Middle frontal gyrus (tissue), 1 donor: ENCODE measurements at regions not wholly inside any gene's neighbourhood (a gene's known extent, or its start where the extent isn't known, plus 50 kb on each side); places are given as distances from the start of the nearest gene placed in this dataset.

ENCODE experiments used
- DNase-seq: peaks from one replicate; pipeline ENCODE4 v3.0.0-alpha.2; 2015; ENCODE audit warnings: low spot score; ENCODE audit errors: extremely low spot score

DNA sequence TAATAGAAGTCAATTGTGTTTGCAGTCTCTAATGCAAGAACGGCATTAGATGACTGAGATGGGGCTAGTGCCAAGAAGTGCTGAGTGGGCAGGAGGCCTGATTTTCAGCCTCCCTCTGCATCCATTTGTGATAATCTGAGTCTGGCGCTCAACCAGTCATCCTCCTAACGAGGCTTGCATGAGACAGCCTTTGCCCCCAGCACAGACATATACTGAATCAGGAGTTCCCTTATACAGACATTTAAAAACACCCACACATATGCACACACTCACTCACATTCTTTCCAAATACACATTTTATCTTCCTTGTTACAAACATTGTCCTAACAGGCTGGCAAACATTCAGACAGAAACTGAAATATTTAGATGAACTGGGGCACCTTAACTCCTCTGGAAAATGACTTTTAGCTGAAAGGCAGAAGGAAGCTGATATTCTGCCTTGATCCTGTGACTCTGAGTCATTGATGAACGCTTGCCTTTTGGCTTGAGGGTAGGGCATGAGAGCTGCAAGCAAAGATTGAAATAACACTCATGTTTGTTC, 562.3 kb downstream of the DHX35 start:
- DNase-seq, result no peak

DNA sequence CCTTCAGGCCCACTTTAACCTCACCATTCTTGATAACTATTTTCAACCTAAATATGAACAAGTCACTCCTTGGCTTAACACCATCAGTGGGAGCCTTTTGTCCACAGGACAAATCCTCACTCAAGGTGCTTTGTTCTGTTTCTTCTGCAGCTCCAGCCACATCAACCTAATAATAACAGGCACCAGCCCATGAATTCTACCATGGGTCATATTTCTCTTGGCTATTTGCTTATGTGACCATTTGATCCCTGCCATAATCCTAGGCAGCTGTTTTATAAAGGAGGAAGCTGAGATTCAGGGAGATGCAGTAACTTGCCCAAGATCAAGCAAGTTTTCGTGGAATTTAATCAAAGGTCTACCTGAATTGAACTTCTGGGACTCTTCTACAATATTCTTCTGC, 561.3 kb downstream of the DHX35 start:
- DNase-seq, result no peak

DNA sequence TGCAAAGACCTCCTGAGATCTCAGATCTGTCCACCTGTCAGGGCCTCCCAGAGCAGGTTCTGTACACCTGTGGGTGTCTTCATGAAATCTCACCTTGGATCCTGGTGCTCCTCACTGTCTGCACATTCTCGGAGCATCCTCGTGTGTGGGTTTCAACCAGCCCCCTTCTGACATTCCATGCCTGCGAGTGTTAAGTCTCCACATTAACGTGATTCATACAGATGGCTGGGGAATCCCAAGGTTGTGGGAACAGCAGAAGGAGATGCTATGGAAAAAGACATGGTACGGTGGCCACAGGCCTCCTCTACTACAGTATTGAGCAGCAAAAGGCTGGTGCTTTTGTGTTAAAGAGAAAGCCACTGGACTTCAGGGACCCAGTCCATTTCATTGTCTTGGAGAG, 556.5 kb downstream of the DHX35 start:
- no peak for DNase-seq

DNA sequence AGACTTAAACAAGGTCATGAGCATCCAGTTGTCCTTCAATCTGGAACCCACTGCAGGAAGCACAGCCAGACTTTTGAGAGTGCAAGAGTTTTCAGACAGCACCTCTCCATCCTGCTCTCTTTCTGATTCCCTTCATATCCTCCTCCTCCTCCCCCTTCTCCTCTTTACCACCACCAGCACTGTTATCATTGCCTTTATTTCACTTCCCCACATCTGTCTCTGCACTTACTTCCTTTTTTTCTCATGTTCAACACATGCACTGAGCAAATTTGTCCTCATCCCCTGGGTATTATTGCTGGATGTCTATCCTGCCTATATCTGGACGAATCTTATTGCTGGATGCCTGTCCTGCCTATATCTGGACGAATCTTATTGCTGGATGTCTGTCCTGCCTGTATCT, 554.8 kb downstream of the DHX35 start:
- DNase-seq, result no peak

DNA sequence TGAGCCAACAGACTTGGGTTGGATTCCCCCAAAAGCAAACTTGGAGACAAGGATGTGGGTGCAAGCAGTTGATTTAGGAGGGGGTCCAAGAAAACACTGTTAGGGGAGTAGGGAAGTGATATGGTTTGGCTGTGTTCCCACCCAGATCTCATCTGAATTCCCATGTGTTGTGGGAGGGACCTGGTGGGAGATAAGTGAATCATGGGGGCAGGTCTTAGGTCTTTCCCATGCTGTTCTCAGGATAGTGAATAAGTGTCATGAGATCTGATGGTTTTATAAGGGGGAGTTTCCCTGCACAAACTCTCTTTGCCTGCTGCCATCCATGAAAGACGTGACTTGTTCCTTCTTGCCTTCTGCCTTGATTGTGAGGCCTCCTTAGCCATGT, 542.6 kb downstream of the DHX35 start:
- no peak for DNase-seq

DNA sequence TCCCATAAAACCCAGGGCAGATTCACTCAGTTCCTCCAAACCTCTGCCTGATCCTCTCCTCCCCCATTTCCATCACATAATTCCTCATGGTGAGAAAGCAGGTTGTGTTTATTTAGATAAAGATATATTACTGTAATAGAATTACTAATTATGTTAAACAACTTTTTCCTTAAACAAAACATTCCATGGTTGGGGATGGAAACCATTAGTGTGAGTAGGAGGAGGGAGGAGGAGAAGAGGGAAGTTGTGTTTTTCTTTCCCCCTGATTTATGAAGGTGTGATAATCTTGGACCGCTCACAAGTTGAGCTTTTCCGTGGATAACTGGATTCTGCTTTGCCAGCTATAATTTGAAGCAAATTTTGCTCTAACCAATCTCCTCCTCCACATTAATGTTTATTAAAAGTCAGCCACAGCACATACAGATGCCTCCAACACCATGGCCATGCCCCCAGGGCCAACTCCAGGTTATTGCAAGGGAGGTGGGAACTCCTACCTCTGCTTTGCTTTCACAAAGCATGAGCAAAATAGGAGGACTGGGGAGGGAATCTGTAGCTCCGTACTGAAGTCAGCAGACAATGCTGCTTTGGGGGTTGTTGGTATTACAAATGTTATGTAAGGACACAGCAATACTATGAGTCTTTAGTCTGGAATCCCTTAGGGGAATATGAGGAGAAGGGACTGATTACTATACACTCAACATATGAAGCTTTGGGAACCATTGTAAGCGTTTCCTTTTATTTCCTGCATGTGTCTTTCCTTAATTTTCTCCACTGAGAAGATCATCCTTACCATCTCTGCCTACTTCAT, 542.0 kb downstream of the DHX35 start:
- DNase-seq, result no peak

DNA sequence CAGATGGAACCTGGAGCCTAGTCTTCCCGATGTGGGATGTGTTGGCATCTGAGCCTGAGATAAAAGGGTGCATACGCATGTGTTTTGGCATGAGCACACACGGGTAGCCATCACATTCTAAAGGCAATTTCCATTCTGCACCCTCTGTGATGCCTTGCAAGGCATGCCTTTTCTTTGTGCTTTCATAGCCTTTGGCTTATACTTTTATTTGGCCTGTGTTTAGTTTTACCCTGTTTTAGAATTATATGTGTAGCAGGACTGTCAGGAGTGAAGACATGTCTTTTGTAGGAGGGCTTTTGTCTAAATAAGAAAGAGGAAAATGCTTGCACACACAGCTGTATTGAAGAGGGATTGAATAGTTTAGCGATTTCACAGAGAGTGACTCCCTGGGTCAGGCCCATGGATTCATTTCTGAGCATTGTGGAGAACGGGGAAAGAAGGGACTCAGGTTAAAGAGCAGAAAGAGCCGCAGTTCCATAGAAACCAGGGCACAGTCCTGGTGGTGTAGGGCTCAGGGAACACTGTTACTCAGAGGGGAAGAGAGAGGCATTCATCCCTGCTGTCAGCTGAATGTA, 530.2 kb downstream of the DHX35 start:
- DNase-seq, result no peak

DNA sequence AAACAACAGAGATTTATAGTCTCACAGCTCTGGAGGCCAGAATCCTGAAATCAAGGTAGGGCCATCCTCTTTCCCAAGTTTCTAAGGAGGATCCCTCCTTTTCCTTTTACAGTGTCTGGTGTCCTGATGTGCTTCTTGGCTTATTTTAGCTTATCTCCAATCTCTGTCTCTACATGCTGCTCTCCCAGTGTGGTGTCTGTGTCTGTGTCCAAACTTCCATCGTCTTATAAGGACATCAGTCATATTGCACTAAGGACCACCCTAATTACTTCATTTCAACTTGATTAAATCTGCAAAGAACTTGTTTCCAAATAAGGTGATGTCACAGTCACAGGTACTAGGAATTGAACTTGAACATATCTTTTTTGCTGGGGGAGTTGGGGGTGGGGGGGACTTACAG, 529.6 kb downstream of the DHX35 start:
- no peak for DNase-seq

DNA sequence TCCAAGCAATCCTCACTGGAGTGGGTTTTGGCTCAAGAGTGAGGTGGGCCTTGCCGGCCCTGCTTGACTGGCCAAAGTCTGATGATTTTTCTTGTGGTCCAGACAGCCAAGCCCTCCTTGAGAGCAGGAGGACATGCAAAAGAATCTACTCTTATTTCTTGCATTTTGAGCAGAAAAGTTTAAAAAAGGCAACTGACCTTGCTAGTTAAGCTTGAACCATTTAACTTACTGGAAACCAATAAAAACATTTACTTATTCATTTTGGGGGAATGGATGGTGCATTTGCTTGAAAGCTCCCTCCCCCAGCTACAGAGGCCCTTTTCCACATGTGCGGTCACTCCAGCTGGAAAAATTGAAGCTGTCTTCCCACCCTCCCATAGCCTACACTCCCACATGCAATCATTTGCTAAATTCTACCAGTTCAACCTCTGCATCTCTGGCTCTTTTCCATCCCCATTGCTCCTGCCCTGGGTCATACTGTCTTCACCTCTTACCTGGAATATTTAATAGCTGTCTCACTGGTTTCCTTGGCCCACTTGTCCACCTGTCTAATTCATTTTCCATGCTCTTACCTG, 527.9 kb downstream of the DHX35 start:
- DNase-seq, result no peak

DNA sequence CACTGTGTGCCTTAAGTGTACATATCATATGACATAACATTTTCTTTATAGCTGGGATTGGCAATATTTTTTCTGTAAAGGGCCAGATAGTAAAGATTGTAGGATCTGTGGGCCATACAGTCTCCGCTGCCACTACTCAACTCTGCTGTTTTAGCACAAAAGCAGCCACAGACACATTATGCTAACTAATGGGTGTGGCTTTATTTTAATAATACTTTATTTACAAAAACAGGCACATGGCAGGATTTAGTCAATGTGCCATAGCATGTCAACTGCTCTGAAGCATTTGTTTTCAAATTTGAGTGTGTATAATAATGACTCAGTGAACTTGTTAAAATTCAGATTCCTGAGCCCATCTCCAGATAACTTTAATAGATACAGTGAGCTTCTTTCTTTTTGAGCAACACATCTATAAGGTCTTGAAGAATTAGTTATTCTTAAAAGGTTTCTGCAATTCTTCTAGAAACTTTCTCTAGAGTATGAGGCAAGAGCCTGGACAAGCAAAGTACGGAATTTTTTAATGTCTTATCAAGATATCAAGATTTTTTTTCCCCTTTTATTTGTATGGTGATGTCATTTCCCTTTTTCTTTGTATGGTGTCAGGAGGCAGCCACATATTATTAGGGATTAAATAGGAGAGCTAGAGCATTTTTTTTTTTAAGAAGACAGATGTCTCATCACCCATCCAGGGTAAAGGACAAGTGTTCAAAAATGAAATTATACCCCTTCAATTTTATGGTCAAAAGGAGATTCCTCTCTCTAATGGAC, 518.3 kb downstream of the DHX35 start:
- DNase-seq, result no peak

DNA sequence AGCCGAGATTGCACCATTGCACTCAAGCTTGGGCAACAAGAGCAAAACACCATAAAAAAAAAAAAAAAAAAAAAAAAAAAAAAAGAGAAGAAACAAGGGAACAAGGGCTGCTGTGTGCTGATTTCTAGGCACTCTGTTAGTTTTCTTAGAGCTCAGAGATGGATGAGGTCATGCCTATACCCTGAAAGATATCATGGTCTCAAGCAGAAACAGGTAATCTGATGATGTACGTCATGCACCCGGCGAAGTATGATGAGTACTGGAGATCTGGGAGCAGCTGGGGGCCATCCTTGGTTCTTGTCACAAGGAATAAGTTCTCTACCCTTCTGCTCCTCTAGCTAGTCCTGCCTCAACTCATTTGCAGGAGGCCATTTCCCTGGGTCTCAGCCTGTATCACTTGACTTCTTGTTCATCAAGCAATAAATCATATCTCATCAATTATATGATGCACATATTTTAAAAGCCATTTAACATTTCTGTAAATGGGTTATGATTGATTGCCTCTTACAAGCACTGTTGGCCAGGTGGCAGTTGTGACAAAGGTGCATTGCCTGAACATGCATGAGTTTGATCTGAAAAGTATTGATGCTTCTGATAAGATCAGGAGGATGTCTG, 517.2 kb downstream of the DHX35 start:
- DNase-seq, result no peak

DNA sequence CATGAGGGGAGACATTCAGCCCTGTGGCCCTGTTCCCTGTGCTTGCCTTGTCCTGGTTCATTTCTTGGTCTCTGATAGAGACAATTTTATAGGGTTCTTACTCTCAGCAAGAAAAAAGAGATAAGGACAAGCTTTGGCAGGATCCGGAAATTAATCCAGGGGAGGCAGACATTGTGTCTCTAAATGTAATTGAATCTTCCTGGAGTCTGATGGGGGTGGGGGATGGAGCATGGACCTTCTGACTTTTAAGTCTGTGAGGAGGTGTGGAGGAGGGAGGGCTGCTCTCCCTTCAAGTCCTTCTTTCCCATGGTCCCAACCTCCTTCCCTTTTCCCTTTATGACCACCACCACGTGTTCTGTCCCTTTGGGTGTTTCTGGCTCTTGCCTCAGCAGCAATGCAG, 512.7 kb downstream of the DHX35 start:
- DNase-seq, result no peak

DNA sequence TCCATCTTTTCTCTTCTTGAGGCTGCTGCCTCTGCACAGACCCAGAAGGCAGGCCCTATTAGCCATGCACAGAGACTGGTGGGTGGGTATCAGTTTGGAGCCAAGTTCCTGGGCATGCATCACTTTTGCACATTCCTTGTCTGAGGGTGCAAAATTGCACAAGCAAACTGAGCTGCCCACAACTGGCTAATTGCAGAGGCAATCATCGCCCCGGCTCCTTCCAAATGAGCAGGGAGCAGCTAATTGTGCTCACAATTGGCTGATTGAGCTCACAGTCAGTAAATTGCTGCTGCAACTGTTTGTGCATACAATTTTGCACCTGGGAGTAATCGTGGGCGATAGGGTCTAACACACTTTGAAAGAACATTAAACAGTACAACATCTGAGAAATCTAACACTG, 511.4 kb downstream of the DHX35 start:
- peak; percentile 27 for DNase-seq

DNA sequence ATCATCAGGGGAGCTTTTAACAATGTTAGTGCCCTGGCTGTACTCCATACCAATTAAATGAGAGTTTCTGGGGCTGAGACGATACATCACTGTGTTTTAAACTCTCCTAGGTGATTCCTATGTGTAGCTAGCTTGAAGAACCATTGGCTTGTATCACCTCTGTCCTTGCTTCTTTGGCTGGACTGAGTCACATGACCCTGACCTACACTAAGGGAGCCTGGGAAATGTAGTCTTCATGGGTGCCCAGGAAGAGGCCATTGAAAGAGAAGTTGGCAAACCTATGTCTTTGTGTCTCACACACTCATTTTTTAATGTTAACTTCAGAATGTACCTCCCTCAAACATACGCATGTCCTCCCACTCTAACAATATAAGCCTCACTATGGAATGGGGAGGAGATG, 506.6 kb downstream of the DHX35 start:
- DNase-seq, result no peak

DNA sequence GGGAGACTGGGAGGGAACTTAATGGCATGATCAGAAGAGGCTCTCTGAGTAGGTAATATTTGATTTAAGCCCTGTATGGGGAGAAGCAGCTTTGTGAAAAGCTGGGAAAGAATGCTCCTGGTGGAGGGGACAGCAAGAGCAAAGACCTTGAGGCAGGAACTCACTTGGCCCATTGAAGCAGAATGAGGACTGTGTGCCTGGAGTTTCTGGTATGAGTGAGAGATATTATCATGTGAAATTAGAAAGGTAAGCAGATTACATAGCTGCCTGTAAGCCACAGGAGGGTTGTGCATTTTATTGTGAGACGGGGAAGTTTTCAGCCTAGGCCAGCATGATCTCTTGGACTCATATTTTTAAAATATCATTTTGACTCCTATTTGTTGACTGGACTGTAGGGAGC, 502.1 kb downstream of the DHX35 start:
- no peak for DNase-seq

DNA sequence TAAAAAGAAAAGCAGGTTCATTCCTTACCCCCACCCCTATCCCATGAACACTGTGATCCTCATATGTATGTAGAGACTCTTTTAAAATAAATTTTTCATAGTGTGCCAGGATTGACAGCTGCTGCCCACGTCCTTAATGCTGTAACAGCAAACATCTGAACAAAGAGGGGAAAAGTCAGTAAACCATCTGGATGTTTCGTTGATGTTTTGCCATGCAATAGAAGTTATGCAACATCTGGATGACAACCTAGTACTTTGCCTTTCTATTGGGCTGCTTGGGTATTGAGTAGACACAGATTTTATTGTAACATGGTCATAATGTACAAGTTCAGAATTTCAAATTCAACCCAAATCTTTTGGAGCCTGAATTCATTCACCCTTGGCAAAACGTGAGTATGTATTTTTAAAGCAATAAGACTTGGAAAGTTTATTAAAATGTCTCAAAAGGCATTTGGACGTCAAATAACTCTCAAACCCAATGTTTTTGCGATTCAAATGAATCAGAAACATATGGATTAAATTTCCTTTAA, 500.3 kb downstream of the DHX35 start:
- DNase-seq, result no peak

DNA sequence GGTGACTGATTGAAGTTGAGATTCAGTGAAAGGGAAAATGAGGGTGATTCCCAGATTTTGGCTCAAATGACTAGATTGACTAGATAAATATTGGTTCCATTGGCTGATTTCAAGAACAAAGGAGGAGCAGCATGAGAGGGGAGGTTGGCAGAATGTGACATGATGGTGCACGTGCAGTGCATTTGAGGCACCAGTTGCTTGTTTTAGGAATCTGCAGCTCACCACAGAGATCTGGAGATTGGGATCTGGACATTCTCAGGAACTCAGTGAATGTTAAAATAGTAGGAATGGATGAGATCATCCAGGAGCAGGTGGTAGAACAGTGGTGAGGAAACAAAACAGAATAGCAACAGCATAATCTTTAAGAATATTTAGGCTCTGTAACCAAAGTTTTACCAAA, 496.3 kb downstream of the DHX35 start:
- no peak for DNase-seq

DNA sequence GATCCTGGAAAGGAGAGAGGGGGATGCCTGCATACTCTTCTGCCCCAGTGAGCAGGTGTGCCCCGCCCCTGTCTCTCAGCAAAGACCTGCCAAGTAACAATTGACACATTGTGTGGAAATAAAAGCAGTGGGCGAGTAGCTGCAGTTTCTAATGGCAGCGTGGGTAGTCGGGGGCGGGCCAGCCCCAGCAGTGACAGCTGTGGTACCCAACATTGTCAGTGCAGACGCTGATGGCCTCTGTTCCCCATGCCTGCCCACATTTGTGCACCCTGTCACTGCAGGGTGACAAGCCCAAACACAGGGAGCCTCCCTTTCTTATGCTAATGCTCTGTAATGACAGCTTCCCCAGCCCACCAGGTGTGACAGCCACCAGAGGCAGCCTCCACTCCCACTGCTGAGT, 491.7 kb downstream of the DHX35 start:
- no peak for DNase-seq

DNA sequence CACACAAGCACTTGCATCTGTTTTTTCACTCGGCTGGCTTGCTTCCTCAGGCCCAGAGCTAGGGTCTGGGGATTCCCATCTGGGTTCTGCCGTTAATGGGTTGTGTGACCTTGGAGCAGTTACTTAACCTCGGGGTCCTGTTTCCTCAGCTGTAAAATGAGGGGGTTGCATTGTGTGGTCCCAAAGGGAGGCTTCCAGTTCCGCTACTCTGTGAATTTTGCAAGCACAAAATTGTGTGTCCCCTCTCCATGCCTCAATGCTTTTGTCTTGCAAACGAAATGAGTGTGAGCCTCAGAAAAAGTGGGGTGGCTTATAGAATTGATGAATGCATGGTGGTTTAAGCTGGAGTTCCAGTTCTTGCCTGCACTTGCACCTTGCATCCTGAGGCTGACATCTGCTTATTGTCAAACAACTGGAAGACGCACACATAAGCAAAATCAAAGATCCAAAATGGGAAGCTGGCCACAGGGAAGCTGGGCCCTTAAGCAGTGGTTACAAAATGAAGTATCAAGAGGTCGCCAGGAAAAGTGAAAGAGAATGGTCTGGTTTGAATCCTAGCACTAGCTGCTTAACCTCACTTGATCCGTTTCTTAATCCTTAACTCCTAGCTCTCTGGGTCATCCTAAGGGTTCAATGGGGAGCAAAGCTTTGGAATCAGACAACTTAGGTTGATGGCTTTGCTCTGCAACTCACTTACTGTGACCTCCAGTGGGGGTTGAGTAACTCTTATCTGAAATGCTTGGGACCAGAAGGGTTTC, 490.6 kb downstream of the DHX35 start:
- no peak for DNase-seq

DNA sequence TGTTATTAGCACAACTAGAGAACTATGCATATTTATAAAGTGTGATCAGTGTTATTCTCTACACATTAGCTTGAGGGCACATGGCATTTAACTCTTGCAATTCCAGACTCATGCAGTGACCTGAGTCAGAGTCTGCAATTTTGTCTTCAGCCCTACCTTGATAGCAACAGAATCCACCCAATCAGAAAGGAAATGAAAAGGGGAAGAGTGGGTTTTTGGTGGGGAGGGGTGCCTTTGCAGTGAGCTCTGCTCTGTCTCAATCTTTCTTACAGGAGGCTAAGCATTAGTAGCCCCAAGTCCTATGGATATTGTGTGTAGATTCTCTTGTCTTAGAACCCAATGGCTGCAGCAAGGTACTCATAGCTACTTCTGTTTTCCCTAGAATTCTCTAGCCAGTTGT, 489.2 kb downstream of the DHX35 start:
- DNase-seq, result no peak

DNA sequence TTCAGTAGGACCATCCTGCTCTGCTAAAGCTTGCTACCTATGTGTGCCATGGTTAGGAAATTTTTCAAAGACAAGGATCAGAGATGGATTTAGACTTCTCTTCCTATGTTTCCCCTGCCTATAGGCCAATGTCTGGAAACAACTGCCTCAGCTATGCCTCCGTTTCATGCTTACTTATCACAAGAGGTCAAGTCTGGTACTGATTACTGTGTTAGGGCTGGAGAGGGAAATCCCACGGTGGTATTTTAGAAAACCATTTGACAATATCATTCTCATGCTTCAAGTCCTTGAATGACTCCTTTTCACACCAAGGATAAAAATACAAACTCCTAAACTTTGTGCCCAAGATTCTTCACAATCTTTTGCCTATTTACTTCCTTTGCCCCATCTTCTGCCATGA, 484.3 kb downstream of the DHX35 start:
- no peak for DNase-seq
